ENCODE measurements at regions not wholly inside any gene's neighbourhood (a gene's known extent, or its start where the extent isn't known, plus 50 kb on each side); places are given as distances from the start of the nearest gene placed in this dataset.

DNA sequence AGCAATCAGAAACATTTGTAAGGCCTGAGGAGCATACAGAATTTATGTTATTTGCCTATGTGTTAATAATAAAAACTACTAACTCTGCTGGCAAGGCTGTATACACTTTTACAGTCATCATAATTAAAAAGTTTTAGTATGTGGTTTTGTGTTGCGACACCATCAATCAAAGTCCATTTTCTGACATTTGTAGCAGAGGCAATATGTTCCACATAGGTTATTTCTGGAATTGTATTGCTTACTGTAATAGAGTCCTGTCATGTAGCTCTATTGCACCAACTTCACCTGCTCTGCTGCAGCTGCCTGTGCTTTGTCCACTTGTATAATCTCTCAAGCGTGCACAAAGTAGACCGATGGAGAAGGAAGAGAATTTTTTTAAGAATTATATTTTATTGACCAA, 501.8 kb downstream of the HACE1 start:
- TF ChIP-seq MED8 (CRISPR knock-in tag; IDR thresholded peaks at IDR 0.05; ENCODE audit: insufficient replicate concordance), result no peak
- no peak for TF ChIP-seq POLR2AphosphoS2 (IDR thresholded peaks at IDR 0.05; ENCODE audit: low read depth, low read length)
- no peak for TF ChIP-seq TAF1 (CRISPR knock-in tag; IDR thresholded peaks at IDR 0.05)
- TF ChIP-seq, protein P1, sequence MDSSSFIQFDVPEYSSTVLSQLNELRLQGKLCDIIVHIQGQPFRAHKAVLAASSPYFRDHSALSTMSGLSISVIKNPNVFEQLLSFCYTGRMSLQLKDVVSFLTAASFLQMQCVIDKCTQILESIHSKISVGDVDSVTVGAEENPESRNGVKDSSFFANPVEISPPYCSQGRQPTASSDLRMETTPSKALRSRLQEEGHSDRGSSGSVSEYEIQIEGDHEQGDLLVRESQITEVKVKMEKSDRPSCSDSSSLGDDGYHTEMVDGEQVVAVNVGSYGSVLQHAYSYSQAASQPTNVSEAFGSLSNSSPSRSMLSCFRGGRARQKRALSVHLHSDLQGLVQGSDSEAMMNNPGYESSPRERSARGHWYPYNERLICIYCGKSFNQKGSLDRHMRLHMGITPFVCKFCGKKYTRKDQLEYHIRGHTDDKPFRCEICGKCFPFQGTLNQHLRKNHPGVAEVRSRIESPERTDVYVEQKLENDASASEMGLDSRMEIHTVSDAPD (CRISPR knock-in tag; IDR thresholded peaks at IDR 0.05), result no peak
- TF ChIP-seq, protein P2, sequence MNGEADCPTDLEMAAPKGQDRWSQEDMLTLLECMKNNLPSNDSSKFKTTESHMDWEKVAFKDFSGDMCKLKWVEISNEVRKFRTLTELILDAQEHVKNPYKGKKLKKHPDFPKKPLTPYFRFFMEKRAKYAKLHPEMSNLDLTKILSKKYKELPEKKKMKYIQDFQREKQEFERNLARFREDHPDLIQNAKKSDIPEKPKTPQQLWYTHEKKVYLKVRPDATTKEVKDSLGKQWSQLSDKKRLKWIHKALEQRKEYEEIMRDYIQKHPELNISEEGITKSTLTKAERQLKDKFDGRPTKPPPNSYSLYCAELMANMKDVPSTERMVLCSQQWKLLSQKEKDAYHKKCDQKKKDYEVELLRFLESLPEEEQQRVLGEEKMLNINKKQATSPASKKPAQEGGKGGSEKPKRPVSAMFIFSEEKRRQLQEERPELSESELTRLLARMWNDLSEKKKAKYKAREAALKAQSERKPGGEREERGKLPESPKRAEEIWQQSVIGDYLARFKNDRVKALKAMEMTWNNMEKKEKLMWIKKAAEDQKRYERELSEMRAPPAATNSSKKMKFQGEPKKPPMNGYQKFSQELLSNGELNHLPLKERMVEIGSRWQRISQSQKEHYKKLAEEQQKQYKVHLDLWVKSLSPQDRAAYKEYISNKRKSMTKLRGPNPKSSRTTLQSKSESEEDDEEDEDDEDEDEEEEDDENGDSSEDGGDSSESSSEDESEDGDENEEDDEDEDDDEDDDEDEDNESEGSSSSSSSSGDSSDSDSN (CRISPR knock-in tag; IDR thresholded peaks at IDR 0.05), result no peak
- no peak for TF ChIP-seq HMG20B (CRISPR knock-in tag; conservative IDR thresholded peaks at IDR 0.05)
- no peak for TF ChIP-seq ZFYVE20 (CRISPR knock-in tag; IDR thresholded peaks at IDR 0.05; ENCODE audit: borderline replicate concordance, low read depth)
- TF ChIP-seq CHD4 (IDR thresholded peaks at IDR 0.05; ENCODE audit: borderline replicate concordance, low read length), result no peak
- no peak for TF ChIP-seq SMAD1 (CRISPR knock-in tag; IDR thresholded peaks at IDR 0.05; ENCODE audit: borderline replicate concordance, low read depth)

Measured in HepG2 (cell line).